H1 (cell line): ENCODE measurements at regions not wholly inside any gene's neighbourhood (a gene's known extent, or its start where the extent isn't known, plus 50 kb on each side); places are given as distances from the start of the nearest gene placed in this dataset.

Experiments used
- BCL11A ChIP-seq, 2 experiments: IDR thresholded peaks; one replicate each; pipeline ENCODE4 v1.6.1; 2011; ENCODE audit warnings: low read depth in 2 of 2, low read length in 2 of 2, mild to moderate bottlenecking in 2 of 2
- CEBPB ChIP-seq: IDR thresholded peaks from 2 replicates; pipeline ENCODE4 v1.6.1; 2012; ENCODE audit warnings: low read depth, low read length
- CHD7 ChIP-seq: fragments of 300-600 bp; sonication (generic); IDR thresholded peaks from 2 replicates; pipeline ENCODE4 v1.7.1; 2012; ENCODE audit warnings: low read length, moderate library complexity, mild to moderate bottlenecking, inconsistent platforms; ENCODE audit not compliant: insufficient replicate concordance
- EZH2 ChIP-seq: fragments of 200-600 bp; sonication (generic); IDR thresholded peaks from 2 replicates; pipeline ENCODE4 v1.7.1; 2012; ENCODE audit warnings: low read depth, mild to moderate bottlenecking, moderate library complexity, low read length, inconsistent platforms; ENCODE audit not compliant: severe bottlenecking
- GTF2F1 ChIP-seq: IDR thresholded peaks from 2 replicates; pipeline ENCODE4 v1.6.1; 2012; ENCODE audit warnings: low read depth, low read length, improper control_type of control experiment, borderline replicate concordance
- RAD21 ChIP-seq, 2 experiments: IDR thresholded peaks in 1 of 2; conservative IDR thresholded peaks in 1 of 2; 2 replicates each; pipeline ENCODE4 v1.6.1; 2011; ENCODE audit warnings: low read depth in 2 of 2, low read length in 2 of 2, improper control_type of control experiment in 1 of 2, inconsistent platforms in 1 of 2, mild to moderate bottlenecking in 1 of 2, moderate library complexity in 1 of 2
- ZNF274 ChIP-seq: IDR thresholded peaks from 2 replicates; pipeline ENCODE4 v1.7.0; 2012; ENCODE audit warnings: low read length, borderline replicate concordance; ENCODE audit errors: extremely low read depth
- TF ChIP-seq, protein P1 (sequence below), 3 experiments: IDR thresholded peaks; 1 replicate in 2 of 3; 2 replicates in 1 of 3; pipeline versions ENCODE4 v1.5.1 to v1.6.1; 2011; ENCODE audit warnings: low read length in 3 of 3, mild to moderate bottlenecking in 3 of 3, inconsistent platforms in 2 of 3, low read depth in 1 of 3, moderate library complexity in 1 of 3; ENCODE audit not compliant: insufficient read depth in 1 of 3; ENCODE audit errors: control extremely low read depth in 1 of 3

DNA sequence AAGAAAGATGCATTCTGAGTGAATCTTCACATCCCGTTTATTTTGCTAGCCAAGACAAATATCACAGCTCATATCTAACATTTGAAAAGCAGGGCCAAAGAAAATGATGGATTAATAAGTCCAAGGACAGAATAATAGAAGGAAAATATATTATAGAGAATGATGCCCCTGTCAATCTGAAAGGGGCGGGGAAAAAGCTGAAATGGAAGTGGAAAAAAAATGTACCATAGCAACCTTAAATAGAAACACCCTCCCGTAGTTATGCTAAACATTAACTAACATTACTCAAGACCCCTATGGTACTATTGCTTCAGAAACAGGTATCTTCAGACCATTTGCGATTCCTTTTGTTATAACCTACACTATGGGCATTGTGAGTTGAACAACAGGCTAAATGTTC, 67.7 kb upstream of the SMARCA2 start (continued):
- TF ChIP-seq CHD7 (no peak), RAD21 (IDR thresholded peaks at IDR 0.05 in 1 of 2, conservative IDR thresholded peaks at IDR 0.05 in 1 of 2; ENCODE audit: low read depth in 2 of 2, low read length in 2 of 2) (no peak), EZH2 (no peak), GTF2F1 (no peak), BCL11A (IDR thresholded peaks at IDR 0.05; ENCODE audit: low read depth in 2 of 2, low read length in 2 of 2) (no peak), CEBPB (no peak), ZNF274 (no peak)
- TF ChIP-seq, protein P1, sequence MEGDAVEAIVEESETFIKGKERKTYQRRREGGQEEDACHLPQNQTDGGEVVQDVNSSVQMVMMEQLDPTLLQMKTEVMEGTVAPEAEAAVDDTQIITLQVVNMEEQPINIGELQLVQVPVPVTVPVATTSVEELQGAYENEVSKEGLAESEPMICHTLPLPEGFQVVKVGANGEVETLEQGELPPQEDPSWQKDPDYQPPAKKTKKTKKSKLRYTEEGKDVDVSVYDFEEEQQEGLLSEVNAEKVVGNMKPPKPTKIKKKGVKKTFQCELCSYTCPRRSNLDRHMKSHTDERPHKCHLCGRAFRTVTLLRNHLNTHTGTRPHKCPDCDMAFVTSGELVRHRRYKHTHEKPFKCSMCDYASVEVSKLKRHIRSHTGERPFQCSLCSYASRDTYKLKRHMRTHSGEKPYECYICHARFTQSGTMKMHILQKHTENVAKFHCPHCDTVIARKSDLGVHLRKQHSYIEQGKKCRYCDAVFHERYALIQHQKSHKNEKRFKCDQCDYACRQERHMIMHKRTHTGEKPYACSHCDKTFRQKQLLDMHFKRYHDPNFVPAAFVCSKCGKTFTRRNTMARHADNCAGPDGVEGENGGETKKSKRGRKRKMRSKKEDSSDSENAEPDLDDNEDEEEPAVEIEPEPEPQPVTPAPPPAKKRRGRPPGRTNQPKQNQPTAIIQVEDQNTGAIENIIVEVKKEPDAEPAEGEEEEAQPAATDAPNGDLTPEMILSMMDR (IDR thresholded peaks at IDR 0.05; ENCODE audit: control extremely low read depth in 1 of 3, insufficient read depth in 1 of 3, low read depth in 1 of 3, low read length in 3 of 3): no peak
